Activated CD8-positive, alpha-beta memory T cell treated with anti-CD3 and anti-CD28 coated beads for 24 hours (primary cell): ENCODE measurements at regions not wholly inside any gene's neighbourhood (a gene's known extent, or its start where the extent isn't known, plus 50 kb on each side); places are given as distances from the start of the nearest gene placed in this dataset.

Experiments used
- DNase-seq: peaks from one replicate; pipeline ENCODE4 v3.0.0-alpha.2; 2020

DNA sequence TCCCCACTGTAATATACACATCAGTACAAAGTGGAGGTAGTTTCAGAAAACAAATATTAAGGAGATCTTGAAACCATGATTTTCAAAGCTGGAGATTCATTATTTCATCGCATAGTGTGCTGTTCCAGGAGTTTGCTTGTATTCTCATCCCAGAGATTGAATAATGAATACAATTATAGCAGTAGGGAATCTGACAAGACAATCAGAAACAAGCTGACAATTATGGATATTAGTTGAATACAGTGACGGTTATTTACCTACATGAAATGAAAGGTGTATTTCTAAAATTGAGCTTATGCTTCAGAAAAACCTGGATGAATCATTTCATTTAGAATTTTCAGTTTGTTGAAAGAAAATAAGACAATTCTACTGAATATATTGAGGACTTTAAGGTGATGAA, 2119.0 kb downstream of the MRPL39 start:
- no peak for DNase-seq

DNA sequence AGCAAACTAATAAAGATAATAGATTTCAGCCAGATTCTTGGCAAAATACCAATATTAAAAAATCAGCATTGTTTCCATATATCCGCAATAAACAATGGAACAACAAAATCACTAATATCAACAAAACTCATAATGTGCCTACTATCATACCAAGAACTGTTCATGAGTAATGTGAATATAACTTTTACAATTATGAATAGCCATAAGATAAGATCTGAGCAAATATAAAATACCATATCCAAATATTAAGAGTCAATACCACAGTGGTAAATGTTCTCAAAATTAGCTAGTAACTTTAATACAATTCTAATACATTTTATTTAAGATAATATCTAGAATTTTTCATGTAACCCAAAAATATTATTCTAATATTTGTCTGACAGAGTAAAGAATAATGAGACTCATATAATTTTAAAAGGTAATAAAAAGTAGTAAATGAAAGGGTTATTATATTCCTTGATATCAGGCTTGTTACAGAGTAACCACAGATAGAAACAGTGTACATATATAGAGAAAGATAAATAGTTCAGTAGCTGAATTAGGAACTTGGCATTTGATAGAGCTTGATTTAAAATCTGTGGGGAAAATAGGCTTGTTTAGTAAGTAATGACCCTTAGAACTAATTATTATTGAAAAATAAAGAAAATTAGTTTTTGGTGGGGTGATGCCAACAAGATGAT, 2126.6 kb downstream of the MRPL39 start:
- DNase-seq, result no peak

DNA sequence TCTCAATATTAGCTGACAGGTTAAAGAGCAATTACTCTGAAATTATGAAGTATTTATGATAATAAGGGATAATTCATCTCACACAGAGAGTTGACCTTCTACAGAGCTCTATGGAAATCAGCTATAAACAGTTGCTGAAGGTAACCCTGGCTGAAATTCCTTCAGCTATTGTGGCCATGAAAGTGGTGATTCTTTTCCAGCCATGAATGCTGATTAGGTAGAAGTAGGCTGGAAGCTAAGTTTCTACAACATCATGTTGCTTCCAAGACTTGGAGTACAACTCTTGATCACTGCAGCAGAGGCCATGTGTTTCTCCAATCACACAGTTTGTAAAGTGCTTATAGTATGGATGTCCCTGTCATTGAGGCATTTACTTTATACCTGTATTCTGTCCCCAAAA, 2128.9 kb downstream of the MRPL39 start:
- no peak for DNase-seq

DNA sequence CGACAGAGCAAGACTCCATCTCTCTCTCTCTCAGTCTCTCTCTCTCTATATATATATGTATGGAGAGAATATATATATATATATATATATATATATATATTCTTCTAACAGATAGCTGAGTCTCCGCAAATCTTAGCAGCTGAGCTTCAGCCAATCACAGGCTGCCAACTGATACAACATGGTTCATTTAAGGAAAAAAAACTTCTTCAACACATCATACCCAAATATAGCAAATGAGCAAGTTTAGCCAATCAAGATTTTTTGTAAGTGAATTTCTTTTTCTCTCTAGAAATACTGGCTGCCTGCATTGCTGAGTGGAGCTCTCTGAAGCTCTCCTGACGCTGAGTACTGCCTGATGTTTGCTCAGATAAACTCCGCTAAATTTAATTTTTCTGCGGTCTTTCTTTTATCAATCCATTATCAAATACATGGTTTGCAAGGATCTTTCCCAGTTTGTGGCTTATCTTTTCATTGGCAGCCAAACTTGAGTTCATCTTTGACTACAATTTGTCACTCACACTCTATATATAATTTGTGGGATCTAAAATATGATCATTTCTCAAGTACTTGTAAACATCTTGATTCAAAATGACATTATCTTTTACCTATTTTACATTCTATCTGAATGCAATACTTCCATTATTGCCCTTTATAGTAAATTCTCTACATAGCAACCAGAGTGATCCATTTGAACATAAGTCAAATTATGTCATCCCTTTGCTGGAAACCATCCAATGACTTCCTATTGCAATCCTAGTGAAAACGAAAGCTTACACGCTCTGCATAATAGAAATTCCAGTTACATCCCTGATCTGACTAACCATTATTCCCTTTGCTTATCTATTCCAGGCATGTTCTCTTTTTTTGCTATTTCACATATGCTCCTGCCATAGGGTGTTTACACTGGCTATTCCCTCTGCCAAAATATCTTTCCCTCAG, 2131.7 kb downstream of the MRPL39 start:
- no peak for DNase-seq

DNA sequence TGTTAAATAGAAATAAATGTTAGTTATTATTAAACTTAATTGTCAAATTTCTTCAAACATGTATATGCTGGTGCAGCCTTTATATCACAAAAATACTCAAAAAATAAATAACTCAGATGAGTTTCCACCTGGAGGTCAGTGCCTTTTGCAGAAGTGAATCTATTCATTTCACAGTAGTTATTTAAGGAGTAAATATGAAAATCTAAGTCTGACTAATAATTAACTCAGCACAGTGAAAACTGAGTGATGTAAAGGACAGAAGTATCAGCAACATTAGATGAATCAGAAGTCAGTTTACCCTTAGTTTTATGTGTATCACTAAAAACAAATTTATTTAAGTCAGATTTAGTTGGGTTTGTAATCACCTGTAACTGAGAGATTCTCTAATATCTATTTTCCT, 2135.4 kb downstream of the MRPL39 start:
- no peak for DNase-seq

DNA sequence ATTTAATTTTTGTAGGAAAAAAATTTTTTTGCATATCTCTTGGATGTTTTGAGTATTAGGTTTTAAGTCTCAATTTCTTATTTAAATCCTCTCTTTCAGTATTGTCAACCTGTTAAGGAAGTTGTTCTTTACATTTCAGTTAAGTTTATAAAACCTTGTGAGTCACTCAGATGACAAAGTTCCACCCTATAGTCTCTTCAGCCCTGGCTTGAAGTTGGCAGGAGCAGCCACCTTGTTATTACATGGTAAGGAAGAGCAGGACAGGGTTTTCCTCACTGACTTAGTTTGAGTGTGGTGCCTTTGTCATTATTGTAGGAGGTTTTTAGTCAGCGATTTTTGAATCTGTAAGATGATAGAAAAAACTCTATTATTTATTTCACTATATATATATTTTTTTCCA, 2143.9 kb downstream of the MRPL39 start:
- DNase-seq, result no peak

DNA sequence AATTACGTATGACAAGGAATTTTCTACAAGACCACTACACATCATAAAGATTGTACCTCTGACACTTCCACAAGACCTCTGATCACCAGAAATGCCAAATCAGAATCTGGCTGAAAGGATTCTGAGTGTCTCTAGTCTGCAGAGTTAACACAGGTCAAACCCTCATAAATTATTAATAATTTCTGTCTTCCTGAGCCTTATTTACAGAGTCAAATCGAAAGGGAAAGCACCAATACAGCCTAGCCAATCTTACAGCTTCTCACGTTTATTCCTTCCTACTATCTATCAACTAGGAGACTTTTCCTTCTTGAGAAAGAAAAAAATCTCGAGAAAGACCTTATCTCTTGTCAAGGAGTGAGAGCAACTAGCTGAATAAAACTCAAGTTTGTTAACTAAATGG, 2151.6 kb downstream of the MRPL39 start:
- DNase-seq, result no peak

DNA sequence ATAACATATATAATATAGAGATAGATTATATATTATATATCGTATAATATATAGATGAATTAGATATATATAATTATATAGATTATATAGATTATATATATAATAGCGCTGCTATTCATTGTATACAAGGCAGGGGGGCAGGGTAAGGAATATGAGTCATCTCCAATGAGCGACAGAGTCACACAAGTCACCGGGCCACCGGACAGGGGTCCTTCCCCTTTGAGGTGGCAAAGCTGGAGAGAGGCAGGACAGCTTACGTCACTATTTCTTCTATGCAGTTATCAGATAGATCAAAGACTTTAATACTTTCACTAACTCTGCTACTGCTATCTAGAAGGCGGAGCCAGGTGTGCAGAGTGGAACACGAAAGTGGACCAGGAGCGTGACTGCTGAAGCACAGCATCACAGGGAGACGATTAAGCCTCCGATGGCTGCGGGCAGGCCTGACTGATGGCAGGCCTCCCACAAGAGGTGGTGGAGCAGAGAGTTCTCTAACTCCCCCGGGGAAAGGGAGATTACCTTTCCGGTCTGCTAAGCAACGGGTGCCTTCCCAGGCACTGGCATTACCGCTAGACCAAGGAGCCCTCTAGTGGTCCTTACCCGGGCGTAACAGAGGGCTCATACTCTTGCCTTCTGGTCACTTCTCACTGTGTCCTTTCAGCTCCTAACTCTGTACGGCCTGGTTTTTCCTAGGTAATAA, 2154.7 kb downstream of the MRPL39 start:
- no peak for DNase-seq

DNA sequence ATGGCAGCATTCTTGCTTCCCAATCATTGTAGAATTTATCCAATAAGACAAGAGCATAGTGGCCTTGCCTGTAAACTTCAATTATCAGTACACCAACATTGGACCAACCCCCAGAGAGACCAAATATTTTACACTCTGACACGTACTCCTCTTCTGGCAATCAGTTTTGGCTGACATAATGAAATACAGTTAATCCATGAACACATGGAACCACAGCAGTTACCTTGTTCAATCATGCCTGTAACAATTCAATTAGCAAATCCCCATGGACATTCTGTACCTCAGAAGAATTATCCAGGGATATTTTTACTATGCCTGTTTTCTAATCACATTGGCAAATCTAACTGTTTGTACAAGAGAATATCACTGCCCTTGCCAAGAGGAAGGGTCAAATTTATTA, 2162.0 kb downstream of the MRPL39 start:
- DNase-seq, result no peak

DNA sequence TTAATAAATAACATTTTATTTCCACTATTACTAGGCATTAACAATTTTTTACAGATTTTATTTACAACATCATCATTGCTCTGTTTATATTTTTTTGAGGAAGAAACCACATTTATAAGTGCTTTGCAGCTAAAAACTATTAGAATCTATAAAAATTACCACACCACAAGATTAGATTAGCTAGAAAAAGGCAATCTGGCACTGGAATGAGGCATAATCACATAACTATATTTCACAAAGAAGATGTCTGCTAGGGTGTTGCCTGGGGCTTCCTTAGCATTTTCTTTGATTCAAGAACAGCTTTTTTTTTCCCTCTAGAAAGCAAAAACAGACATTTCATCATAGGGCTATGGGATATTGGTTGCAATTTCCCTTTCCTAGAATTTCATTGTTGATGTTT, 2169.2 kb downstream of the MRPL39 start:
- no peak for DNase-seq

DNA sequence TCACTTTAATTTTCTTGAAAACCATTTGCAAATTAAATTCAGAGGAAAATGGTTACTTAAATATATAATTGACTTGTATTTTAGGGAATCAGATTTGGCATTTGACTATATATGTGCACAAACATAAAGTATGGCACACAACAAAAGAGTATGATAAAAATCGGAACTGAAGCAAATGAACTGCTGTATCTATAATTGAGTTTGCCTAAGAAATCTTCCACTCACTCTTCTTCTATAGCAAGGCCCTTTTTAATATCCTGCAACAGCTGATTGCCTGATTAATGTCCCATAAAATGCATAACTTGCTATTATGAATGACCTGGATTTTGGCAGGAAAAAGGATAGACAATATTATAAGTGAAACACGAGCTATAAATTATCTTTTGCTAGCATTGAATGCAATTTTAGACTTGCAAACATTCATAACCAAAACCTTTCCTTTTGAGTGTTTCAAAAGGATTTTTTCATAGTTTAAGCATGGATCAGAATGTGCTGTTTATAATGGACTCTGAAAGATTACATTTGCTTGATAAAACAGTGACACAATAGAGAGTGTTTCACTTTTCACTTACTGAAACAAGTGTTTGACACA, 2204.3 kb downstream of the MRPL39 start:
- no peak for DNase-seq

DNA sequence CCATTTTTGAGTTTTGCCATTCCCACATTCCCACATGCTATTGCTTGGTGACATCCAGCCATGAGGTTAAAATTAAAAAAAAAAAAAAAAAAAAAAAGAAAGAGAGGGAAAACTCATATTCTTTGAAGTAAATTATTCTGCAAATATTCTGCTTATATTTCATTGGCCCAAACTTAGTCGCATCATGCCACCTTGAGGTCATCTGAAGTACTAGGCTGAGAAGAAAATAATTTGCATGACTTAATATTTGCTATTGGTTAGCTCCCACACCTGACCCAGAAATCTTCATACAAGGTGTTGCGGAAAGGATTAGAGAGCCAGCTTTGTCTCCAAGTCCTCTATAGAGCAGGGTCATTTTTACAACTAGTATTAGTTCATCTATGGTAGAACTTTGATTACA, 2206.0 kb downstream of the MRPL39 start:
- no peak for DNase-seq

DNA sequence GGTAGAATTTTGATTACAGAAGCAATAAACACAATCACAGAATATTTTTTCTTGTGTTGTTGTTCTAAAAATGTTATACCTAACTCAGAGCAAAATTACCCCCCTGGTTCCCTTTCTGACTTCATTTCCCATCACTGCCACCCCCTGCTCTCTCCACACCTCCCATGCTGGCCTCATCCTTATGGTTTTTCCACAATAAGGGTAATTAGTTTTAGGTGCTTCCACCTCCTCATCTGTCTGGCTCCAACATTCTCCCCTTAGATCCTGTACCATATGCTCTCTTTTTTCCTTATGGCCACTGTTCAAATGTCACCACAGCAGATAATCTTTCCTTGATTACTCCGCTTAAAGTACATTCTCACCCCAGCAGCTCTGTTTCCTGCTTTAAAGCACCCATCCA, 2208.6 kb downstream of the MRPL39 start:
- DNase-seq, result no peak

DNA sequence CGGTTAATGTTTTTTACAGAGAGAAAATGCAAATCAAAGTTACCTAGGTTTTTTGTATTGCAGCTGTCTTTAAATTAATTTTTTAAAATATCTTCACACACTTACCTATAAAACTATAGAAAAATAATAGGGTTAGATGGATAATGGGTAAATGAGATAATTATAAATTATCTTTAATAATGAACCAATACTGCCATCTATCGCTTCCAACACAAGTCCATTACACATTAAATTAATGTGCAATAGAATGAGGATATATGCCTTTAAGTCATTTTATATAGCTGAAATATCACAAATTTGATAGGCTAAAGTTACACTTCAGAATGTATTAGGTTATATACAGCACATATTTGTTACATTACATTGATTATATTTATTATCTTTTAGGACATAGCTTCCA, 2212.8 kb downstream of the MRPL39 start:
- DNase-seq, result no peak

DNA sequence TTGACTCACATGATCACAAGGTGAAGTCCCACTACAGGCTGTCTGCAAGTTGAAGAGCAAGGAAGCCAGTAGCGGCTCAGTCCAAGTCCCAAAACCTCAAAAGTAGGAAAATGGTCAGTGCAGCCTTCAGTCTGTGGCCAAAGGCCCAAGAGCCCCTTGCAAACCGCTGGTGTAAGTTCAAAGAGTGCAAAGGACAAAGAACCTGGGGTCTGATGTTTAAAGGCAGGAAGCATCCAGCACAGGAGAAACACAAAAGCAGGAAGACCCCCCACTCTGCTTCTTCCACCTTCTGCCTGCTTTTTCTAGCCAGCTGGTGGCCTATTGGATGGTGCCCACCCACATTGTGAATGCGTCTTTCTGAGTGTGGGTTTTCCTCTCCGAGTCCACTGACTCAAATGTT, 2222.6 kb downstream of the MRPL39 start:
- no peak for DNase-seq

DNA sequence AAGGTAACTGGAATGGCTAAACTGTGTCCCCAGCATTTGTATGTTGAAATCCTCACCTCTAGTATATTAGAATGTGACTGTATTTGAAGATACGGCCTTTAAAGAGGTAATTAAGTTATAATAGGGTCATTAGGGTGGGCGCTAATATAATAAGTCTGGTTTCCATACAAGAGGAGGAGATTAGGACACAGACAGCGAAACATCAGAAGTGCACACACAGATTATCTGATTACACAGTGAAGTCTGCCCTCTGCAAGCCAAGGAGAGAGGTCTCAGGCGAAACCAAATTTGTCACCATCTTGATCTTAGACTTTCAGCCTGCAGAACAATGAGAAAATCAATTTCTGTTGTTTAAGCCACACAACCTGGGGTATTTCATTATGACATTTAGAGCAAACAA, 2233.1 kb downstream of the MRPL39 start:
- no peak for DNase-seq

DNA sequence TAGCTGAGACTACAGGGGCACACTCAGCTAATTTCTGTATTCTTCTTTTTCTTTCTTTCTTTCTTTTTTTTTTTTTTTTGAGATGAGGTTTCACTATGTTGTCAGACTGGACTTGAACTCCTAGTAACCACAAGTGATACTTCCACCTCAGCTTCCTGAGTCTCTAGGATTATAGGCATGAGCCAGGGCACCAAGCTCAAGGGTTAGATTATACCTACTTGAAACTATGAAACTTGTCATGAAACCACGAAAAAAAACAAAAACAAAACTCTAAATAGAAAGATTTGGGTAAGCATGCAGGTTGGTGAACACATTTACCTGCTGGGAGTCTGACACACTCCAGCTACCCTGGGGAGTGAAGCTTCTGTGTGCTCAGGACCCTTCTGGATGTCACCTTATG, 2250.4 kb downstream of the MRPL39 start:
- DNase-seq, result no peak

DNA sequence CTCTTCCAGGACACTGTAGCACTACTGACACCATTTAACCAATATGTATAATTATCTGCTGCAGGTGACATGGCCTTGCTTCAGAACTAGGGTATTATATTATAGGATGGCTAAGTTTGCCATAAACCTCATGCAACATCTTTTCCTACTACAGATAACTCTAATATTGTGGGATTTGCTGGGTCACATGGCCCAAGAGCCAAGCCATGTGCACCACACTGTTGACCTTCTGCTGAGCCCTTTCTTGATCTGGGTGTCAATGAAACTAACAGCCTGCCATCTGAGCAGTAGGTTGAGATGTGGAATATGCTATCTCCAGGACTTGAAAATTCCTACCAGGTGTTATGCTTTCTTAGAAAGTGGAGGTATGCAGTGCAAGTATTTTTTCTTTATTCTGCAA, 2291.1 kb downstream of the MRPL39 start:
- no peak for DNase-seq

DNA sequence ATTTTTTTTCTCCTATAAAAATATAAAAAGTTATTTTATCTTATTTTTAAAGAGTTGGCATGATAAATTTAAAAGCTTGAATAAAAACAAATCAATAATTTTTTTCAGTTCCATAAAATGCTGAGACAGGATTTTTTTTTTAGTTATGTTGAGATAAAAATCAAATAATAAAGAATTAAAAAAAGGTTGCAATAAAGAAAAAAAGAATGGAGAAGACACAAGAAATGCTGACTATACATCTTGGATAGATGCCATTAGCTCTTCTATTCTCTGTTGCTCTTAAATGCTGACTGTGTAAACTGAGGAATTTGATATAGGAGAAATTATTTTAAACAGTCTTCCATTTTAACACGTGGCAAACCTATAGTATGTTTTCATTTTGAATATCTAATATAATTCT, 2298.5 kb downstream of the MRPL39 start:
- no peak for DNase-seq

DNA sequence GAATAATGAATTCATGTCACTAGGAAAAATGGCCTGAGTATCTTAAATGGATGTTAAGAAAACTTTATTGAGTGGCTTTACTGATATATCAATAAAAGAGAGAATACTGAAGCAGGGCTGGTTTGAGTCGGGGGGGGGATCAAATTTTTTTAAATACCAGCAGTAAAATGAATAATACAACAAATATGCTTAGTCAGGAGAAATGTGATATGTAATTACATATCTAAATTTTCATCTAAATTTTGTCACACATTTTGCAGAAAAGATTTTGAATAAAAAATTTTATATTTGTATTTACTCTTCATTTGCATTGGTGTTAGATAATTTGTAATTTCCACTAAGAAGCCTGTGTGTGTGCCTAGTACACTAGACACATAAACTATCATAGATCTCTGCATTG, 2300.2 kb downstream of the MRPL39 start:
- DNase-seq, result no peak

DNA sequence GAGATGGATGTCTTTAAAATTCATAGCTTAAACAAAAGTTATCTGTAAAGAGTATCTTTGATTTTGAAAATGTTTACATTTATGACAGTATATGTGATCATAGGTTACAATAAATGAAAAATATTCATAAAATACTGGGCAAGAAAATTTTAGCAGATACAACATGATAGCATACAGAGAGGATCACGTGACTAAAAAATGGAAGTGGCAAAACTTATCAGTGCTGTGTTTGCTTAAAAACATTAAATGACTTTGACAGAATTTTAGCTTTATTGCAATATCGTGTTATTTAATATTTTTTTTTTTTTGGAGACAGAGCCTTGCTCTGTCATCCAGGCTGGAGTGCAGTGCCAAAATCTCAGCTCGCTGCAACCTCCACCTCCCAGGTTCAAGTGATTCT, 2294.1 kb downstream of the NCAM2 start:
- DNase-seq, result no peak

DNA sequence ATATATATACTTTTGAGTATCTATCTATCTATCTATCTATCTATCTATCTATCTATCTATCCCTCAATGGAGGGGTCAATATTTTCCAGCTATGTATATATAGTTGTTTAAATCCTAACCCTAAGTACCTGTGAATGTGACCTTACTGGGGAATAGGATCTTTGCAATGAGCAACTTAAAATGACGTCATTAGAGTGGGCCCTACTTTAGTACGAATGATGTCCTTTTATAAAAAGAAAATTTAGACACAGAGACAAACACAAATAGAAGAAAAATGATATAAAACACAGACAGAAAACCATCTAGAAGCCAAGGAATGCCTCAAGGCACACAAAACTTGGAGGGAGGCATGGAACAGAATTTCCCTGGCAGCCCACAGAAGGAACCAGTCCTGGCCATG, 2283.7 kb downstream of the NCAM2 start:
- DNase-seq, result no peak

DNA sequence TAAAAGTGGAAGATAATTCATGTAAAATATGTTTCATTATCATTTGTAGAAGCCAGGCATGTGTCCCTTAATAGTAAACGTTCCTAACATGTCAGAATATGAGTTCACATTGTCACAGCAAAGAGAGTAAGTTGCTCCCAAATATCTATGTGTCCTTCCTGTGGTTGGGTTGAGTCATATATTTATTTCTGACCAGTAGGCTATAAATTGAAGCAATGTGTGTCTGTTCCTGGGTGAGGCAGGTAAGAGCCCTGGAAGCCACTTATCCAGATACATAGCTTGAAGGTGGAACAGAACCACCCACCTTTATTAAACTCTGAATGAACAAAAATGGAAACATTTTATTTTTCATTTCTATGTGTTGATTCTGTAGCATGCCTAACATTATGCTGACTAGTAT, 2251.6 kb downstream of the NCAM2 start:
- DNase-seq, result no peak

DNA sequence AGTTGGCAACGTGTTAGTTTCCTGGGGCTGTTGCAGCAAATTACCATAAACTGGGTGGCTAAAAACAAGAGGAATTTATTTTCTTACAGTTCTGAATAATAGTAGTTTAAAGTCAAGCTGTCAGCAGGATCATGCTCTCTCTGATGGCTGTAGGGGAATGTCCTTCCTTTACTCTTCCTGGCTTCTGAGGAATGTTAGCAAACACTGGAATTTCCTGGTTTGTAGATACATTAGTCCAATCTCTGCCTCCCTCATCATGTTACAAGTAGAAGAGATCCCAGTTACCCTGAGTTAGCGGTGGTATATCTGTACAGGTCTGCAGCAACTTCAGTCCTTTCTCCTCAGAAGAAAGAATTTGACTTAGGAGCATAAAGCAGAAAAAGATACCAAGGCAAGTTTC, 2249.1 kb downstream of the NCAM2 start:
- DNase-seq, result no peak
